ENCODE measurements at regions not wholly inside any gene's neighbourhood (a gene's known extent, or its start where the extent isn't known, plus 50 kb on each side); places are given as distances from the start of the nearest gene placed in this dataset.

DNA sequence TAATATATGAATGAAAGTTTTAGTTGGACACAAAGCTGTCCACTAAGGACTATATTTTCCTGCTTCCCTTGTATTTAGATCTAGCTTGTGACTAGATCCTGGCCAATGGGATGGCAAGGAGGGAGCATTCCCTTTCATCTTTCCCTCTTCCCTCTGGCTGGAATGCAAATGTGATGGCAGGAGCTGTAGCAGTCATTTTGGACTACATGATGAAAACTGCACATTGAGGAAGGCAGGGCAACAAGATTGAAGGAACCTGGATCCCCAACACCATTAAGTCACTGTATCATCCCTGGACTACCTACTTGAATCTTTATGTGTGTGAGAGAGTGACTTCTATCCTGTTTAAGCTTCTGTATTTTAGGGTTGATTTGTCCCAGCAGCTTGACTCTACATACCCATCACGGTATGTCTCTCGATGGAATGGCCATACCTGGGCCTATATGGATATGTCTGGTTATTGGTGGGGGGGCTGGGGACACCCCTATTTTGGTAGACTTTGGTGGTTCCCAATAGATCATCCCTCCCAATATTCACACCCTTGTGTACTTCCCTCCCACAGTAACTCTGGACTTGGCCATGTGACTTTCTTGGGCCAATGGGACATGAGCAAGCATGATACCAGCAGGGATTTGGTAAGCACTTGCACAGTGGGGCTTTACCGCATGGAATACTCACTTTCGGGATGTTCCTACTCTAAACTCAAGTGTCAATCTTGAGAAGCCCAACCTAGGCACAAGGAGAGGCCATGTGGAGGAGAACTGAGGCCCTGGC, 128.5 kb downstream of the VEGFA start:
- Histone ChIP-seq H3K27ac (replicated peaks) (no peak overlapping the region), H3K4me3 (replicated peaks; ENCODE audit: insufficient read depth, low read length) (no peak overlapping the region), H3K27me3 (ENCODE audit: insufficient read depth, poor library complexity, severe bottlenecking) (no peaks in the 10 kb centered on the region)
- no peak for DNase-seq (ENCODE audit: low read depth in 1 of 2, low spot score in 1 of 2)
- TF ChIP-seq, protein P1, sequence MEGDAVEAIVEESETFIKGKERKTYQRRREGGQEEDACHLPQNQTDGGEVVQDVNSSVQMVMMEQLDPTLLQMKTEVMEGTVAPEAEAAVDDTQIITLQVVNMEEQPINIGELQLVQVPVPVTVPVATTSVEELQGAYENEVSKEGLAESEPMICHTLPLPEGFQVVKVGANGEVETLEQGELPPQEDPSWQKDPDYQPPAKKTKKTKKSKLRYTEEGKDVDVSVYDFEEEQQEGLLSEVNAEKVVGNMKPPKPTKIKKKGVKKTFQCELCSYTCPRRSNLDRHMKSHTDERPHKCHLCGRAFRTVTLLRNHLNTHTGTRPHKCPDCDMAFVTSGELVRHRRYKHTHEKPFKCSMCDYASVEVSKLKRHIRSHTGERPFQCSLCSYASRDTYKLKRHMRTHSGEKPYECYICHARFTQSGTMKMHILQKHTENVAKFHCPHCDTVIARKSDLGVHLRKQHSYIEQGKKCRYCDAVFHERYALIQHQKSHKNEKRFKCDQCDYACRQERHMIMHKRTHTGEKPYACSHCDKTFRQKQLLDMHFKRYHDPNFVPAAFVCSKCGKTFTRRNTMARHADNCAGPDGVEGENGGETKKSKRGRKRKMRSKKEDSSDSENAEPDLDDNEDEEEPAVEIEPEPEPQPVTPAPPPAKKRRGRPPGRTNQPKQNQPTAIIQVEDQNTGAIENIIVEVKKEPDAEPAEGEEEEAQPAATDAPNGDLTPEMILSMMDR (IDR thresholded peaks at IDR 0.05; ENCODE audit: insufficient read depth, low read length) = no peak
- TF ChIP-seq, protein P2, sequence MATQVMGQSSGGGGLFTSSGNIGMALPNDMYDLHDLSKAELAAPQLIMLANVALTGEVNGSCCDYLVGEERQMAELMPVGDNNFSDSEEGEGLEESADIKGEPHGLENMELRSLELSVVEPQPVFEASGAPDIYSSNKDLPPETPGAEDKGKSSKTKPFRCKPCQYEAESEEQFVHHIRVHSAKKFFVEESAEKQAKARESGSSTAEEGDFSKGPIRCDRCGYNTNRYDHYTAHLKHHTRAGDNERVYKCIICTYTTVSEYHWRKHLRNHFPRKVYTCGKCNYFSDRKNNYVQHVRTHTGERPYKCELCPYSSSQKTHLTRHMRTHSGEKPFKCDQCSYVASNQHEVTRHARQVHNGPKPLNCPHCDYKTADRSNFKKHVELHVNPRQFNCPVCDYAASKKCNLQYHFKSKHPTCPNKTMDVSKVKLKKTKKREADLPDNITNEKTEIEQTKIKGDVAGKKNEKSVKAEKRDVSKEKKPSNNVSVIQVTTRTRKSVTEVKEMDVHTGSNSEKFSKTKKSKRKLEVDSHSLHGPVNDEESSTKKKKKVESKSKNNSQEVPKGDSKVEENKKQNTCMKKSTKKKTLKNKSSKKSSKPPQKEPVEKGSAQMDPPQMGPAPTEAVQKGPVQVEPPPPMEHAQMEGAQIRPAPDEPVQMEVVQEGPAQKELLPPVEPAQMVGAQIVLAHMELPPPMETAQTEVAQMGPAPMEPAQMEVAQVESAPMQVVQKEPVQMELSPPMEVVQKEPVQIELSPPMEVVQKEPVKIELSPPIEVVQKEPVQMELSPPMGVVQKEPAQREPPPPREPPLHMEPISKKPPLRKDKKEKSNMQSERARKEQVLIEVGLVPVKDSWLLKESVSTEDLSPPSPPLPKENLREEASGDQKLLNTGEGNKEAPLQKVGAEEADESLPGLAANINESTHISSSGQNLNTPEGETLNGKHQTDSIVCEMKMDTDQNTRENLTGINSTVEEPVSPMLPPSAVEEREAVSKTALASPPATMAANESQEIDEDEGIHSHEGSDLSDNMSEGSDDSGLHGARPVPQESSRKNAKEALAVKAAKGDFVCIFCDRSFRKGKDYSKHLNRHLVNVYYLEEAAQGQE (IDR thresholded peaks at IDR 0.05; ENCODE audit: insufficient replicate concordance, low read depth) = no peak

- no peak for TF ChIP-seq POLR2AphosphoS5 (IDR thresholded peaks at IDR 0.05; ENCODE audit: low read depth)
- no peak for TF ChIP-seq GABPA (IDR thresholded peaks at IDR 0.05; ENCODE audit: low read depth)
- TF ChIP-seq, protein P1 (IDR thresholded peaks at IDR 0.05; ENCODE audit: insufficient read depth, low read length) = no peak
- TF ChIP-seq SPI1 (IDR thresholded peaks at IDR 0.05; ENCODE audit: borderline replicate concordance, low read depth) = no peak
- TF ChIP-seq, protein P2 (IDR thresholded peaks at IDR 0.05; ENCODE audit: insufficient replicate concordance, low read depth) = no peak
- DNase-seq (ENCODE audit: low read depth in 1 of 2, low spot score in 1 of 2) = no peak
Observed at GRCh38 chr6:43897571-43898302, 127.7 kb downstream of the VEGFA start.

GRCh38 chr6:43896329-43897255, 126.6 kb downstream of the VEGFA start:
- TF ChIP-seq, protein P2 (IDR thresholded peaks at IDR 0.05; ENCODE audit: insufficient replicate concordance, low read depth) = no peak
- TF ChIP-seq, protein P1 (IDR thresholded peaks at IDR 0.05; ENCODE audit: insufficient read depth, low read length) = no peak
- no peak for TF ChIP-seq SPI1 (IDR thresholded peaks at IDR 0.05; ENCODE audit: borderline replicate concordance, low read depth)
- TF ChIP-seq GABPA (IDR thresholded peaks at IDR 0.05; ENCODE audit: low read depth) = no peak
- no peak for TF ChIP-seq POLR2AphosphoS5 (IDR thresholded peaks at IDR 0.05; ENCODE audit: low read depth)
- Histone ChIP-seq H3K27me3 (ENCODE audit: insufficient read depth, poor library complexity, severe bottlenecking) (peaks cover 2% of the 10 kb centered on the region), H3K4me3 (replicated peaks; ENCODE audit: insufficient read depth, low read length) (no peak overlapping the region), H3K27ac (replicated peaks) (no peak overlapping the region)
- DNase-seq (ENCODE audit: low read depth in 1 of 2, low spot score in 1 of 2) = no peak

More at GRCh38 chr6:43897571-43898302, 127.7 kb downstream of the VEGFA start:
- no peaks in the 10 kb centered on the region for H3K27me3 ChIP-seq (ENCODE audit: insufficient read depth, poor library complexity, severe bottlenecking)
- H3K27ac ChIP-seq (replicated peaks) = no peak overlapping the region
- no peak overlapping the region for H3K4me3 ChIP-seq (replicated peaks; ENCODE audit: insufficient read depth, low read length)
